ENCODE measurements at regions not wholly inside any gene's neighbourhood (a gene's known extent, or its start where the extent isn't known, plus 50 kb on each side); places are given as distances from the start of the nearest gene placed in this dataset.

DNA sequence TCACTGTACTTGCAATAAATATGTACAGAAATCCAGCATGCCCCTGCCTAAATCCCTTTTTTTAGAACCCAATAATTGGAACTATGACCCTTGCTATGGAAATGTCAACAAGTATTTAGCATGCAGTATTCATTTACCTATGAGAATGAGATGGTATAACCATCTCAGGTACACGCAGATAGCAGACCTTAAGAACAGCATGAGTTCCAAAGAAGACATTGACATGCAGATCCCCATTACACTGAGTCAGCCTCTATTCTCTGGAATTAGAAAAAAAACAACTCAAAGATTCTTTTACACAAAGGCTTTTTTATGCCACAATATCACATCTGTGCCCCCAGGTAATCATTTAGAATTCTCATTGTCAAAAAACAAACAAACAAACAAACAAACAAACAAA lies 325.6 kb upstream of the TLE4 start:
- TF ChIP-seq, protein P1, sequence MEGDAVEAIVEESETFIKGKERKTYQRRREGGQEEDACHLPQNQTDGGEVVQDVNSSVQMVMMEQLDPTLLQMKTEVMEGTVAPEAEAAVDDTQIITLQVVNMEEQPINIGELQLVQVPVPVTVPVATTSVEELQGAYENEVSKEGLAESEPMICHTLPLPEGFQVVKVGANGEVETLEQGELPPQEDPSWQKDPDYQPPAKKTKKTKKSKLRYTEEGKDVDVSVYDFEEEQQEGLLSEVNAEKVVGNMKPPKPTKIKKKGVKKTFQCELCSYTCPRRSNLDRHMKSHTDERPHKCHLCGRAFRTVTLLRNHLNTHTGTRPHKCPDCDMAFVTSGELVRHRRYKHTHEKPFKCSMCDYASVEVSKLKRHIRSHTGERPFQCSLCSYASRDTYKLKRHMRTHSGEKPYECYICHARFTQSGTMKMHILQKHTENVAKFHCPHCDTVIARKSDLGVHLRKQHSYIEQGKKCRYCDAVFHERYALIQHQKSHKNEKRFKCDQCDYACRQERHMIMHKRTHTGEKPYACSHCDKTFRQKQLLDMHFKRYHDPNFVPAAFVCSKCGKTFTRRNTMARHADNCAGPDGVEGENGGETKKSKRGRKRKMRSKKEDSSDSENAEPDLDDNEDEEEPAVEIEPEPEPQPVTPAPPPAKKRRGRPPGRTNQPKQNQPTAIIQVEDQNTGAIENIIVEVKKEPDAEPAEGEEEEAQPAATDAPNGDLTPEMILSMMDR (IDR thresholded peaks at IDR 0.05; ENCODE audit: low read length, missing control alignments), result no peak
- no peak for DNase-seq (ENCODE audit: low read depth)
- no peak overlapping the region for H3K4me3 ChIP-seq (replicated peaks; ENCODE audit: low read depth, low read length)

DNA sequence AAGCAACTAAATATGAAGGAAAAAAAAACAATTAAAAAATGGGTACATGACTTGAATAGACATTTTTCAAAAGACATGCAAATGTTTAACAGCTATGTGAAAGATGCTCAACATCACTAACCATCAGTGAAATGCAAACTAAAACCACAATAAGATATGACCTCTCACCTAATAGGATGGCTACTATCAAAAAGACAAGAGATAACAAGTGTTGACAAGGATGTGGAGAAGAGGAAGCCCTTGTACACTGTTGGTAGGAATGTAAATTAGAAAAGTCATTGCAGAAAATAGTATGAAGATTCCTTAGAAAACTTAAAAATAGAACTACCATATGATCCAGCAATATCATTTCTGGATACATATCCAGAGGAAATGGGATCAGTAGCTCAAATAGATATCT lies 324.7 kb upstream of the TLE4 start:
- TF ChIP-seq, protein P1 (IDR thresholded peaks at IDR 0.05; ENCODE audit: low read length, missing control alignments), result no peak
- DNase-seq (ENCODE audit: low read depth), result no peak
- no peak overlapping the region for H3K4me3 ChIP-seq (replicated peaks; ENCODE audit: low read depth, low read length)

DNA sequence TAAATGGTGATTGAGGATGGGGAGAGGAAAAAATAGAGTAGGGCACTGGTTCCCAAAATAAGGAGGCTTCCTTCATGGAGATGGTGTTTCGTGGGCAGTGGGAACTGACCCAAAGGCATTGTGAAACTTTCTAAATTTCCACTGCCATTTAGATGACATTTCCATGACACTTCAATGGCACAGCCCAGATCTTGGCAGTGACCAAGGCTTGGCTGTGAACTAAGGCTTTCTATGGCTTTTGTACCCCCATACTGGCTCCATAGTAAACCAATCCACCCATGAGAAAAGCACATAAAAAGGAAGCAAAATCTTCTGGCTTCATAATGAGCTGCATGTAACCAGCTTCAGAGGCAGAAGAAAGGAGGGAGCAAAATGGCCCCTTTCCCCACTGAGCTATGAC lies 321.0 kb upstream of the TLE4 start:
- TF ChIP-seq, protein P1 (IDR thresholded peaks at IDR 0.05; ENCODE audit: low read length, missing control alignments), result no peak

DNA sequence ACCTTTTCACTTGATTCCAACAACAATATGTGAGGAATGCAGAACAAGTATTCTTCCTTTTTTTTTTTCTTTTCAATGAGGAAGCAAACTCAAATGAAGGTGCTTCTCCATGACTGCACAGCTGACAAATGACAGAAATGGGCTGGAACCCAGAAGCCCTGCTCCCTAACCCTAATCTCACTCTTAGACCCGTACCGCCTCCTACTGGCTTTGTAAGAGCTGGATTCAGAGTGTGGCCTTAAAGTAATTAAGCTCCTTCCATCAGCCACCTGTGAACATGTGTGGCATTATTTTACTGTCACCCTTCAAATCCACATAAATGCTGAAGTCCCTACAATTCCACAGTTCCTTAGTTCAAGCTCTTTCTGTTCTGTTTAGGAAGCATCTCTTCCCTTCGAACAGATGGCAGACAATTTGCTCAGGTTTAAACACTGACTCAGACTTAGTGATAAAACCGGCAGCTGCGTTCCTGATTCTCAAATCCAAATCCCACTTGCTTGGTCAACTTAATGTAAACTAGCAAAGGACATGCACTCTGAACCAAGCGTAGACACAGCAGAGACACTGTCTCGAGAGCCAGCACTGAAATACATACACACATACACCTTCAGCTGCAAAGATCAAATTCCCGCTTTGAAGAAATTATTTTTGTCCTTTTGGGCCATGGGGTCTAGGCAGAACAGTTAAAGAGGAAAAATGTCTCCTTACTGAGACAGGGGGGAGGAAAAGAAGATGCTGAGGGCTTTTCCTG lies 316.7 kb upstream of the TLE4 start:
- peak; percentile 20 for DNase-seq (ENCODE audit: low read depth)
- H3K4me3 ChIP-seq (replicated peaks; ENCODE audit: low read depth, low read length), result no peak overlapping the region
- TF ChIP-seq, protein P1 (IDR thresholded peaks at IDR 0.05; ENCODE audit: low read length, missing control alignments), result peak; percentile 34

More for the DNA sequence above, 321.0 kb upstream of the TLE4 start:
- no peak for DNase-seq (ENCODE audit: low read depth)
- no peak overlapping the region for H3K4me3 ChIP-seq (replicated peaks; ENCODE audit: low read depth, low read length)

DNA sequence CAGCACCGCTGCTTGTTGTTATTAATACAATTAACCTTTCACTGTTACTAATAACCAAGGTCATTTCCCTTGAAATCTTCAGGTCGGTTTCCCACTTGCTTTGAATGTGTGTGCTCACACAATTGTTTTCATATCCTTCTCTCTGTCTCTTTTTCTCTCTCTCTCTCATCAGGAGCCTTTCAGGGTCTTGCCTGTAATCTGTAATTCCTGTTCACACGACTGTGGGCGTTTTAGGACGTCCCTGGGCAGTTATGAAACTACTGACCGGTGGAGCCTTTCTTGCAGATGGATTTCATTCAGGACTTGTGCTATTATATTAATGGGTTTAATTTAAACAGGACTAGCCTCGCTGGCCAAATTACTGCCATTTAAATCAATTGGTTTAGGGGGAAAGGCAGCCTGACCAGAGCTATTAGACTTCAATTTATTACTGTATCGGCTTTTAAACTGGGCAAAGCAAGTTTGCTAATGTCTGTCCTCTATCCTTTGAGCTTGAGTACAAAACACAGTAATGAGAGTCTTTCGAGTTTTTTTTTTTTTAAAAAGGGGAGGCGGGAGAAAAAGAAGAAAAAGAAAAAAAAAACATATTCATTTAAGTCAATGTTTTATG lies 316.0 kb upstream of the TLE4 start:
- DNase-seq (ENCODE audit: low read depth), result no peak
- TF ChIP-seq, protein P1 (IDR thresholded peaks at IDR 0.05; ENCODE audit: low read length, missing control alignments), result no peak
- H3K4me3 ChIP-seq (replicated peaks; ENCODE audit: low read depth, low read length), result no peak overlapping the region

DNA sequence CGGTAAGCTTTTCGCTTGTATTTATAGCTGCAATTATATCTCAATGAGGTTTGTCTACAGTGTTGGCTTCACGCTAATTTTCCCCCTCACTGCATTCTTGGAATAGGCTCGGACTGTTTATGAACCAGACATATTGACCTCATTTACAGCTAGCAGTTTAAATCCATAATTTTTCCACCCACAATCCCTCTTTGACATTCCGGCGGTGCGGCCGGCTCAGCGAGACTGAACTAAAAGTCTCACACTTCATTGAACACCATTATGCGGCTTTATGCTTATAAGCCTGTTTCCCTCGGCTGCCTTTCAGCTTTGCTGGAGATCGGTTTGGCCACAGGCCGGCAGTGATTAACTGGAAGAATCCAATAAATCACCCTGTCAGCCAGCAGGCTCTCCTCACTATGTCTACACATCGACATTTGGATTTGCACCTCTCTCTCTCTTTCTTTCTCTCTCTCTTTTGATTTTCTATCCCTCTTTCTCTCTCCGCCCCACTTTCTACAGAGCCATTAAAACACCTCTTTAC lies 315.0 kb upstream of the TLE4 start:
- TF ChIP-seq, protein P1 (IDR thresholded peaks at IDR 0.05; ENCODE audit: low read length, missing control alignments), result no peak
- peak; percentile 20 for DNase-seq (ENCODE audit: low read depth)
- no peak overlapping the region for H3K4me3 ChIP-seq (replicated peaks; ENCODE audit: low read depth, low read length)

Data from fibroblast of pulmonary artery (primary cell).